Anterior cingulate cortex (tissue), 58 donors: ENCODE measurements at regions not wholly inside any gene's neighbourhood (a gene's known extent, or its start where the extent isn't known, plus 50 kb on each side); places are given as distances from the start of the nearest gene placed in this dataset.
"Not testable (repeated sequence)": the region's sequence is repeated elsewhere in the genome, so short reads cannot be mapped to it uniquely, and the experiment has no call there.

Source experiments
- DNase-seq, 58 donors: peaks; one replicate each; lab custom pipeline; 2025; lab: John Stamatoyannopoulos, UW

- not testable (repeated sequence) for DNase-seq
Measured at GRCh38 chr16:29286161-29286560, 120.3 kb downstream of the NPIPB11 start.

GRCh38 chr16:29285151-29285885, 121.2 kb downstream of the NPIPB11 start:
- DNase-seq = peak in 8 of 58 donors; percentile 1 to 44 (median 14)

GRCh38 chr16:29284723-29285122, 121.8 kb downstream of the NPIPB11 start:
- DNase-seq = not testable (repeated sequence)

DNA sequence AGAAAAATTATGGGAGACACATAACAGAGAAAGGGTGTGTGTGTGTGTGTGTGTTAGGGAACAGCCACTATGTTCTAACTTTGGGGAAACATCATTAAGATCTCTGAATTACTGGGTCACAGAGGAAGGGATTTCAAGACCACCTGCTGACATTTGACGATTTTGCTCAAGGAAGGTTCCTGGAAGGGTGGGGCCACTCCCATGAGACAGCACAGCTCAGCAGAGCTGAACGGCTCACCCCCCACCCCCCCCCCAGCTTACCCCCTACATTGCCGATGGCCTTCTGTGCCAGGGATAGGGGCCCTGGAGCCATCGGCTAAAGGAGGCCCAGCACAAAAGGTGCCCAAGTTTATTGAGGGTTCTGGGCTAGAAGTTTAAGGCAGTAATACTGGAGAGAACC, 122.4 kb downstream of the NPIPB11 start:
- DNase-seq = not testable (repeated sequence)

DNA sequence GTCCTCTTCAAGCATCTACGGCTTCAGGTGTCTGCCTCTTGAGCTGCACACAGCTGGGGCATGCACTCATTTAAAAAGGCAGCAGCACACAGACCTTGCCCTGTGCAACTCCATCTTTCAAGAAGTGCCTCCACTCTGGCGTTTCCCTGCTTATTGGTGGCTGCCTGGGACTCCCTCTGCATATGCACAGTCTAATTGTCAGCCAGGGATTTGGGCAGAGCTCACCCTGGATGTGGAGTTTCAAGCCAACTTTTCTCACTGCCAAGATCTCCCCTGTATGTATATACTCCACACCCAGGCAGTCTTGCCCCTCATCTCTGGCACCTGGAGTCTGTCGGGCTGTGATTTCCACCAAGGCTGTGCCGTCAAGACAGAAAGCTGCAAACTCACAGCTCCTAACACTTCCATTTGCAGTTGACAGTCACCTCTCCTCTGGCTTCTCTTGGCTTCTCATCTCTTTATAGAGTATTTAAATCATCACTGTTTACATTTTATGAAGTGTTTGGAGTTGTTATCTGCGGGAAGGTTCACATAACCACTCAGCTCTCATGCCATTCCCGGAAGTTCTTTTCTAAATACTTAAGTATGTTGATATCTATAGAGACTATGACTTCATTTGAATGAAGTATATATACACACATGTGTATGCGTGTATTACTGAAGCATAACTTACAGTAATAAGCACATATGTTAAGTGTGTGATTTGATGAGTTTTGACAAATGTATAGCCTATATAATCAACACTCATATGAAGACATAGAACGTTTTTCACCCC, 128.2 kb downstream of the NPIPB11 start:
- not testable (repeated sequence) for DNase-seq

DNA sequence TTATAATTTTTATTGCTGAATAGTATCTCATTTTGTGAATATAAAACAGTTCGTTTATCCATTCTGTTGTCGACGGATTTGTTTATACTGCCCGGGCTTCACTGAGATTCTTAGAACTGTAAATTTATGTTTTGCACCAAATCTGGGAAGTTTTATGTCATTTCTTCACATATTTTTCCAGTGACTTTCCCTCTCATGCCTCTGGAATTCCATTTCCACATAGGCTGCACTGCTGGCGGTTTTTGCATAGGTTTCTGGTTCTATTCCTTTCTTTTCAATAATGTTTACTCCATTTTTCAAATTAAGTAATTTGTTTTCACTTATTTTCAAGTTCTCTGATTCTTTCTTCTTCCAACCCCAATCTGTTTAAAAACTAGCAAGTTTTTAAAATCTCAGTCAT, 130.1 kb downstream of the NPIPB11 start:
- DNase-seq = not testable (repeated sequence)

GRCh38 chr16:29274055-29275035, 132.2 kb downstream of the NPIPB11 start:
- not testable (repeated sequence) for DNase-seq

DNA sequence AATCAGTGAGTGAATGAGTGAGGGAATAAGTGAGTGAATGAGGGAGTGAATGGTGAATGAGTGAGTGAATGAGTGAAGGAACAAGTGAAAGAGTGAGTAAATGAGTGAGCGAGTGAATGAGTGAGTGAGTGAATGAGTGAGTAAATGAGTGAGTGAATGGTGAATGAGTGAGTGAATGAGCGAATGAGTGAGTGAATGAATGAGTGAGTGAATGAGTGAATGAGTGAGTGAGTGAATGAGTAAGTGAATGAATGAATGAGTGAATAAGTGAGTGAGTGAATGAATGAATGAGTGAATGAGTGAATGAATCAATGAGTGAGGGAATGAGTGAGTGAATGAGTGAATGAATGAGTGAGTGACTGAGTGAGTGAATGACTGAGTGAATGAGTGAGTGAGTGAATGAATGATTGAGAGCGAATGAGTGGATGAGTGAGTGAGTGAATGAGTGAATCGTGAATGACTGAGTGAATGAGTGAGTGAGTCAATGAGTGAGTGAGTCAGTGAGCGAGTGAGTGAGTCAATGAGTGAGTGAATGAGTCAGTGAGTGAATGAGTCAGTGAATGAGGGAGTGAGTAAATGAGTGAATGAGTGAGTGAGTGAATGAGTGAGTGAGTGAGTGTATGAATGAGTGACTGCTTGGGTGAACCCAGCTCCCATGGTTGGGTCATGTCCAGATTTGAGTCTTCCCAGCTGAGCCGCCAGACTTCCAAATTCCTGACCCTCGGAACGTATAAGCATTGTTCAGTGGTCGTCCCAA, 133.0 kb downstream of the NPIPB11 start:
- DNase-seq = not testable (repeated sequence)

DNA sequence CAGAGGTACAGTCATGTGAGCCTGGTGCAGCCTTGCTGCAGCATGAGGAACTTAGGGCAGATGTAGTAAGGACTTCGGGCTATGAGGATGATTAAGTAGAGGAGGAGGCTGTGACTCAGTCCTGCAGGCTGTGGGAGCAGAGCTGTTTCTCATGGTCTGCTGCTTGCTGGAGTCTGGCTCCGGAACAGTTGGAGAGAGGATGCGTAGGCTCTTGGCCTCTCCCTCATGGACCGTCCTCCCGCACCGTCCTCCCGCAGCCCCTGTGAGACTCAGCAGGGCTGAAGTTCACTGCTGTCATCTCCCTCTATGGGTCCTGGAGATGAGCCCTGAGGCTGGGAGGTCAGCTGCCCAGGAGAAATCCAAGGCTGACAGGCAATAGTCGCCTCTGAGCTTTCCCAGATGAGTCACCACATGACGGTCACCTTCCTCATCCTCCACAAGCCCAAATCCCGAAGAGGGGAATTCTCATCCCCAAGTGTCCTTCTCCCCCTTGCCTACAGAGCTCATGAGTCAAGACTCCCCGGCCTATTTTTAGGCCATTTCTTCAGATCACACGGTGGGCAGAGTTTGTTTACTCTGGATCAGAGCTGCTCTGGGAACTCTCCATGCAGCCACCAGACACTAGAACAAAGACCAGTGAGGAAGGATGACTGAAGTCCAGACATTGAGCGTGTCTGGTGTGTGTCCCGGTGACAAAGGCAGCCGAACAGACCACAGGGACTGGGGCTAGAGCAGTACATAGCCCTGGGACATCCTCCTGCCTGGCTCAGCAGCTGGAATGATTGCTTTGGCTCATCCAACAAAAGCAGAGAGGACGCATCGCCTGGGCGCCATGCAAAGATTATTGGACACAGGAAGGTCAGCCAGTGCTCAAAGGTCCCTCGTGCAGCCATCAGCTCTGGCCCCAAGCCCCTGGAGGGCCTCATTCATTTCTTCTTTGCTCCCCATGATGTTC, 134.5 kb downstream of the NPIPB11 start:
- DNase-seq = not testable (repeated sequence)

GRCh38 chr16:29270923-29271322, 135.6 kb downstream of the NPIPB11 start:
- not testable (repeated sequence) for DNase-seq

GRCh38 chr16:29270033-29270432, 136.5 kb downstream of the NPIPB11 start:
- DNase-seq = not testable (repeated sequence)

- not testable (repeated sequence) for DNase-seq
Measured at GRCh38 chr16:29269192-29269811, 137.2 kb downstream of the NPIPB11 start.

- not testable (repeated sequence) for DNase-seq
Measured at GRCh38 chr16:29268785-29269191, 137.7 kb downstream of the NPIPB11 start.

DNA sequence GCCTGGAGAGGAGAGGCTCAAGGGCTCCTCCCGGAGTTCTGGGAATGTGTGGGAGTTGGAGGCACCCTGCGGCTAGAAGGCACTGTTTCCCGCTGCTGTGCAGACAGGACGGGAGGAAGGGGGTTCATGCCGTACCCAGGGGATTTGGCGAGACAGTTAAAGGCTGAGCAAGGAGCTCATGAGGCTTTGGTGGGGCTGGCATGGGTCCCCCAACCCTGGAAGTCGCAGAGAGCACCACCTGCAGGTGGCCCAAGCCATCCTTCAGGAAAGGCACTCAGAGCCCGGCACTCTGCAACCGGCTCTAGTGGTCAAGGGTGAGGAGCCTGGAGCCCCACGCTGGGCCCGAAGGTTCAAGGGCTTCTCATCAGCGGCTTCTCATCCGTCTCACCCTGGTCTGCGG, 138.2 kb downstream of the NPIPB11 start:
- not testable (repeated sequence) for DNase-seq

DNA sequence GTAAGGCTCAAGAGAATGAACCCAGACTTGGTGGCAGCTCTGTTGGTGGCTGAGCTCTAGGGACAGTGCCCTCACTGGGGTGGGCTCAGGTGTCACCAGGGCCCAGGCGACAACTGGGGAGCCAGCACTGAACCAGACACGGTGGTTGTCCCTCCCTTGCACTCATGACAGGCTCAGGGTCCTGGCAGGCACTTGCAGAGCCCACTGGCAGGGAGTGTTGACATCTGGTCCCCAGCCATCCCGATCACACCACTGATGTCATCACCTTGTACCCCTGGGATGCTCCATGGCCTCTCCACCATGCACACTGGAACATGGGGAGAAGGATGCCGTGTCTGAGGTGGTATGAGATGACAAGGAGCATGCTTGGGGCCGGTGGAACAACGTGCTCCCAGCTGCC, 138.6 kb downstream of the NPIPB11 start:
- not testable (repeated sequence) for DNase-seq

- DNase-seq = not testable (repeated sequence)
Measured at GRCh38 chr16:29267055-29267619, 139.4 kb downstream of the NPIPB11 start.

- DNase-seq = not testable (repeated sequence)
Measured at GRCh38 chr16:29266612-29267011, 139.9 kb downstream of the NPIPB11 start.
